ENCODE measurements at regions not wholly inside any gene's neighbourhood (a gene's known extent, or its start where the extent isn't known, plus 50 kb on each side); places are given as distances from the start of the nearest gene placed in this dataset.
A peak's percentile ranks its signal among the peaks of the same experiment; 100 is the strongest.

GRCh38 chr5:107325866-107326265 is 344.9 kb downstream of the EFNA5 start:
- Histone ChIP-seq H3K27me3 (ENCODE audit: control insufficient read depth, insufficient read depth, low read length) (no peaks in the 10 kb centered on the region), H3K9me3 (replicated peaks; ENCODE audit: control insufficient read depth, low read depth, low read length) (no peaks in the 10 kb centered on the region), H3K4me3 (ENCODE audit: low read length) (no peak overlapping the region), H3K27ac (ENCODE audit: low read length) (no peak overlapping the region), H3K36me3 (ENCODE audit: control insufficient read depth, insufficient read depth, low read length) (no peaks in the 10 kb centered on the region), H3K4me1 (ENCODE audit: control insufficient read depth, insufficient read depth, low read length) (no peaks in the 10 kb centered on the region)
- WGBS (ENCODE audit: insufficient coverage) = 93% methylated on average over 3 of the region's 4 CpGs
- no peak for DNase-seq

DNA sequence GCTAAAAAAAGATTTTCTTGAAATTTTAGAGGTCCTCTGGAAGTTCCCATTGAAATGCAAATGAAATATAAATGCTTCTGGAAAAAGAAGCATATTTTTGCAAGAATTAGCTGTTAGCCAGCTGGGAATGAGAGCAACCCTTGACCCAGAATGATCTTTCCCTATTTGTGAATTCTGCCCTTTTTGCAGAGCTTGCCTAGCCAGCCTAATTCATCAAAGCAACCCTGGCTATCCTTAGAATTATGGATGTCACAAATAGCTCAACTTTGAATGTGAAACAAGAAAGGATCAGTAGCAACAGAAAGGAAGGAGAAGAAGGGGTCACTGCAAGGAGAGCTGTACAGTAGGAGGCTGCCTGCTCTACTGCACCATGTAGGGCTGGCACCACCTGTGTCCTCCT is 345.9 kb downstream of the EFNA5 start:
- H3K36me3 ChIP-seq (ENCODE audit: control insufficient read depth, insufficient read depth, low read length) = no peaks in the 10 kb centered on the region
- H3K9me3 ChIP-seq (replicated peaks; ENCODE audit: control insufficient read depth, low read depth, low read length) = no peaks in the 10 kb centered on the region
- H3K4me3 ChIP-seq (ENCODE audit: low read length) = no peak overlapping the region
- DNase-seq = no peak
- H3K27ac ChIP-seq (ENCODE audit: low read length) = no peak overlapping the region
- H3K4me1 ChIP-seq (ENCODE audit: control insufficient read depth, insufficient read depth, low read length) = no peaks in the 10 kb centered on the region
- no peaks in the 10 kb centered on the region for H3K27me3 ChIP-seq (ENCODE audit: control insufficient read depth, insufficient read depth, low read length)

DNA sequence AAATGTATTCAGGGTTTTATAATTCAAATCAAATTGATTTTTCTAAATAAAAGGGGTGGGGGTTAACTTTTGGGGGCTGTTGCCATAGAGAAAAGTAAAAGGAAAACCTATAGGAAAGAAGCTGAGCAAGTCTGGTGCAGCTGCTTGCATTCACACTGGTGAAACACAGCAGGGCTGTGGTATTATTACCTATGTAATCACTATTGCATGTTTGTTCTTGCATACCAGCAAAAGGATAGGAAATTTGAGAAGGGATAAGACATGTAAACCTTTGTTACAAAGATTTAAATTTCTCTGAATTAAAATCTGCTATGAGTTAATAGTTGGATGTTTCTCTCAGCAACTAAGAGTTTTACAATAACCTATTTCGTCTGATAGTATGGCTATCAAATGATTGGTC is 346.7 kb downstream of the EFNA5 start:
- Histone ChIP-seq H3K27ac (ENCODE audit: low read length) (no peak overlapping the region), H3K27me3 (ENCODE audit: control insufficient read depth, insufficient read depth, low read length) (no peaks in the 10 kb centered on the region), H3K4me1 (ENCODE audit: control insufficient read depth, insufficient read depth, low read length) (no peaks in the 10 kb centered on the region), H3K36me3 (ENCODE audit: control insufficient read depth, insufficient read depth, low read length) (no peaks in the 10 kb centered on the region), H3K4me3 (ENCODE audit: low read length) (no peak overlapping the region), H3K9me3 (replicated peaks; ENCODE audit: control insufficient read depth, low read depth, low read length) (no peaks in the 10 kb centered on the region)
- no CpG with 5 or more reads among the region's 1 CpG for WGBS (ENCODE audit: insufficient coverage)
- no peak for DNase-seq

DNA sequence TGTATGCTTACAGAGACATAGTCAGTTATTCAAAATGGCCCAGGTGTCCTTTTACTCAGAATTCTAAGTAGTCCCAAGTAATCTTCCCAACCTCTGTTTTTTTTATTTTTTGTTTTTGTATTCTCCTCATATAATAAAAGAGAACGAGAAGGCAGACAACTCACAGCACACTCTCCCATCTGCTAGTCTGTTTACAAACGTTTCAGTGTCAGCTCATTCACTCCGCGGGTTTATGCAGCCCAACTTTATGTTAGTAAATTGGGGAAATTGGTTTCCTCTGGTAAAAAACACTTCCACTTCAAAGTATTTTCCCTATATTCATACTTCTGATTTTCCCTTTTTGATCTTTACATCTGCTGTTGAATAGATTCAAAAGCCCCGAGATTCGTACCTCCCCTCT is 347.2 kb downstream of the EFNA5 start:
- no peak for DNase-seq
- no peaks in the 10 kb centered on the region for H3K4me1 ChIP-seq (ENCODE audit: control insufficient read depth, insufficient read depth, low read length)
- no peaks in the 10 kb centered on the region for H3K27me3 ChIP-seq (ENCODE audit: control insufficient read depth, insufficient read depth, low read length)
- H3K4me3 ChIP-seq (ENCODE audit: low read length) = no peak overlapping the region
- no peak overlapping the region for H3K27ac ChIP-seq (ENCODE audit: low read length)
- WGBS (ENCODE audit: insufficient coverage) = no CpG with 5 or more reads among the region's 6 CpGs
- no peaks in the 10 kb centered on the region for H3K36me3 ChIP-seq (ENCODE audit: control insufficient read depth, insufficient read depth, low read length)
- H3K9me3 ChIP-seq (replicated peaks; ENCODE audit: control insufficient read depth, low read depth, low read length) = no peaks in the 10 kb centered on the region

DNA sequence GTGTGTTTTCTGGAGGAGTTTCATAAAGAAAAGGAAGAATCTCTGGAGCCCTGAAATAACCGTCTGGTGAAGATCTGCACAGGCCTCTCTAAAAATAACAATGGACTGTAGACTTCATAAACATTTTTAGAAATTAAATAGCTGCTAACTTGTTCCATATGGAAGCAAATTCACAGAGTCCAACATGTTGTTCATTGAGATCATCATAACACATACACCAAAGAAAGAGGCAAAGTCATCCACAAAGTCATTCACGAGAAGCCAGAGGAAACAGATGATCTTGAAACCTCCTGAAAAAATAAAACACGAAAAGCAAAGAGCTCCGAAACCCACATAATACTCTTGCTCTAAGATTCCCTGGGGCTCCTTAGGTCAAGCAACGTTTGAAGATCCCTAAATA is 347.8 kb downstream of the EFNA5 start:
- no CpG with 5 or more reads among the region's 5 CpGs for WGBS (ENCODE audit: insufficient coverage)
- Histone ChIP-seq H3K27me3 (ENCODE audit: control insufficient read depth, insufficient read depth, low read length) (no peaks in the 10 kb centered on the region), H3K27ac (ENCODE audit: low read length) (no peak overlapping the region), H3K9me3 (replicated peaks; ENCODE audit: control insufficient read depth, low read depth, low read length) (no peaks in the 10 kb centered on the region), H3K36me3 (ENCODE audit: control insufficient read depth, insufficient read depth, low read length) (no peaks in the 10 kb centered on the region), H3K4me1 (ENCODE audit: control insufficient read depth, insufficient read depth, low read length) (no peaks in the 10 kb centered on the region), H3K4me3 (ENCODE audit: low read length) (no peak overlapping the region)
- peak; percentile 88 for DNase-seq

- no CpG with 5 or more reads among the region's 1 CpG for WGBS (ENCODE audit: insufficient coverage)
- Histone ChIP-seq H3K27ac (ENCODE audit: low read length) (no peak overlapping the region), H3K9me3 (replicated peaks; ENCODE audit: control insufficient read depth, low read depth, low read length) (no peaks in the 10 kb centered on the region), H3K4me1 (ENCODE audit: control insufficient read depth, insufficient read depth, low read length) (no peaks in the 10 kb centered on the region), H3K36me3 (ENCODE audit: control insufficient read depth, insufficient read depth, low read length) (no peaks in the 10 kb centered on the region), H3K4me3 (ENCODE audit: low read length) (no peak overlapping the region), H3K27me3 (ENCODE audit: control insufficient read depth, insufficient read depth, low read length) (no peaks in the 10 kb centered on the region)
- no peak for DNase-seq
Observed at GRCh38 chr5:107321906-107322305, 348.8 kb downstream of the EFNA5 start.

- no peak overlapping the region for H3K4me3 ChIP-seq (ENCODE audit: low read length)
- H3K36me3 ChIP-seq (ENCODE audit: control insufficient read depth, insufficient read depth, low read length) = no peaks in the 10 kb centered on the region
- no peaks in the 10 kb centered on the region for H3K27me3 ChIP-seq (ENCODE audit: control insufficient read depth, insufficient read depth, low read length)
- no peak for DNase-seq
- WGBS (ENCODE audit: insufficient coverage) = no CpG with 5 or more reads among the region's 2 CpGs
- H3K9me3 ChIP-seq (replicated peaks; ENCODE audit: control insufficient read depth, low read depth, low read length) = no peaks in the 10 kb centered on the region
- H3K4me1 ChIP-seq (ENCODE audit: control insufficient read depth, insufficient read depth, low read length) = no peaks in the 10 kb centered on the region
- no peak overlapping the region for H3K27ac ChIP-seq (ENCODE audit: low read length)
Observed at GRCh38 chr5:107320846-107321245, 349.9 kb downstream of the EFNA5 start.

DNA sequence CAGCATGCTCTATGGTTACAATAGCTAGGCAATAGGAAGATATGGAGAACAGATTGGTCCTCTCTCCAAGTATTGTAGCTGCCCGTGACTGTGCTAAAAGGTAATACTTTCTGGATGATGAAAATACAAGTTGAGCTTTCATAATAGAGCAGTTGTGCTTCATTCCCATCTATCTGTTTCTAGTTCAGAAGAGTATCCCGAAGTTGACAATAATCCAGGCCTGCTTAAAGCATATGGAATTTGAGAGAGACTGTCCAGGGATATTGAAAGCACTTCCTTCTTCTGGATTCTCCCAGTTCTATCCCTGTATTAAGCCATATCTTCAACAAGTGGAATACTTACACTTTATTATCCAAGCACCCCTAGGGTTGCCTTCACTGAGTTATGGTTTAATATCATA is 350.4 kb downstream of the EFNA5 start:
- Histone ChIP-seq H3K4me3 (ENCODE audit: low read length) (no peak overlapping the region), H3K27me3 (ENCODE audit: control insufficient read depth, insufficient read depth, low read length) (no peaks in the 10 kb centered on the region), H3K4me1 (ENCODE audit: control insufficient read depth, insufficient read depth, low read length) (no peaks in the 10 kb centered on the region), H3K36me3 (ENCODE audit: control insufficient read depth, insufficient read depth, low read length) (no peaks in the 10 kb centered on the region), H3K27ac (ENCODE audit: low read length) (no peak overlapping the region), H3K9me3 (replicated peaks; ENCODE audit: control insufficient read depth, low read depth, low read length) (no peaks in the 10 kb centered on the region)
- no CpG with 5 or more reads among the region's 2 CpGs for WGBS (ENCODE audit: insufficient coverage)
- peak; percentile 50 for DNase-seq

DNA sequence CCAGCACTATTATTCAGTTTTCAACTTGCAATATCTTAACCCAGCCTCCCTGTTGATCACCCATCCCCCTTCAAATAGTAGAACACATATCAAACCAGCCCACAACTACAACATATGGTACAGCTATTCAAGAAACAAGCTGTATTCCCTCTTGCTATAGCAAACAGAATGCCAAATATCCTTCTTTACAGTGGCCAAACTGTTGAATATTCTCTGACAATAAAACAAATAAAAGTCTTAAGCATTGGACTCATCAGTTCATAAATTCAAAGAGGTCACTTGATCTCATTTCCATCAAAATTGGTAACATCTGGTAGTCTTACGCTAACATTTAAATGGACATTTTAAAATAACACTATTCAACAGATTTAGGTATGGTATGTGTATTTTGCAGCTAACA is 350.8 kb downstream of the EFNA5 start:
- no CpG with 5 or more reads among the region's 1 CpG for WGBS (ENCODE audit: insufficient coverage)
- H3K9me3 ChIP-seq (replicated peaks; ENCODE audit: control insufficient read depth, low read depth, low read length) = no peaks in the 10 kb centered on the region
- DNase-seq = peak; percentile 76
- H3K4me3 ChIP-seq (ENCODE audit: low read length) = no peak overlapping the region
- H3K36me3 ChIP-seq (ENCODE audit: control insufficient read depth, insufficient read depth, low read length) = no peaks in the 10 kb centered on the region
- H3K27me3 ChIP-seq (ENCODE audit: control insufficient read depth, insufficient read depth, low read length) = no peaks in the 10 kb centered on the region
- no peak overlapping the region for H3K27ac ChIP-seq (ENCODE audit: low read length)
- no peaks in the 10 kb centered on the region for H3K4me1 ChIP-seq (ENCODE audit: control insufficient read depth, insufficient read depth, low read length)

- Histone ChIP-seq H3K27ac (ENCODE audit: low read length) (no peak overlapping the region), H3K36me3 (ENCODE audit: control insufficient read depth, insufficient read depth, low read length) (no peaks in the 10 kb centered on the region), H3K4me1 (ENCODE audit: control insufficient read depth, insufficient read depth, low read length) (no peaks in the 10 kb centered on the region), H3K9me3 (replicated peaks; ENCODE audit: control insufficient read depth, low read depth, low read length) (no peaks in the 10 kb centered on the region), H3K27me3 (ENCODE audit: control insufficient read depth, insufficient read depth, low read length) (no peaks in the 10 kb centered on the region), H3K4me3 (ENCODE audit: low read length) (no peak overlapping the region)
- peak; percentile 36 for DNase-seq
- no CpG with 5 or more reads among the region's 3 CpGs for WGBS (ENCODE audit: insufficient coverage)
Observed at GRCh38 chr5:107314330-107314729, 356.4 kb downstream of the EFNA5 start.

GRCh38 chr5:107313921-107314320 is 356.8 kb downstream of the EFNA5 start:
- WGBS (ENCODE audit: insufficient coverage) = 100% methylated on average over 1 of the region's 3 CpGs
- Histone ChIP-seq H3K4me1 (ENCODE audit: control insufficient read depth, insufficient read depth, low read length) (no peaks in the 10 kb centered on the region), H3K4me3 (ENCODE audit: low read length) (no peak overlapping the region), H3K27ac (ENCODE audit: low read length) (no peak overlapping the region), H3K27me3 (ENCODE audit: control insufficient read depth, insufficient read depth, low read length) (no peaks in the 10 kb centered on the region), H3K9me3 (replicated peaks; ENCODE audit: control insufficient read depth, low read depth, low read length) (no peaks in the 10 kb centered on the region), H3K36me3 (ENCODE audit: control insufficient read depth, insufficient read depth, low read length) (no peaks in the 10 kb centered on the region)
- DNase-seq = no peak

All from muscle of leg (tissue), 3 donors.